HG02973 (cell line): ENCODE measurements at regions not wholly inside any gene's neighbourhood (a gene's known extent, or its start where the extent isn't known, plus 50 kb on each side); places are given as distances from the start of the nearest gene placed in this dataset.

ENCODE experiments used
- ATAC-seq: cut with Tn5 transposase; IDR thresholded peaks from one replicate; pipeline ENCODE4 v1.9.1; 2021; ENCODE audit warnings: moderate library complexity; ENCODE audit not compliant: unreplicated experiment

- no peak for ATAC-seq
Measured at GRCh38 chr1:113255720-113256347, 134.5 kb upstream of the MAGI3 start.

- no peak for ATAC-seq
Measured at GRCh38 chr1:113256348-113256729, 134.0 kb upstream of the MAGI3 start.

GRCh38 chr1:113259988-113260387 is 130.3 kb upstream of the MAGI3 start:
- no peak for ATAC-seq

DNA sequence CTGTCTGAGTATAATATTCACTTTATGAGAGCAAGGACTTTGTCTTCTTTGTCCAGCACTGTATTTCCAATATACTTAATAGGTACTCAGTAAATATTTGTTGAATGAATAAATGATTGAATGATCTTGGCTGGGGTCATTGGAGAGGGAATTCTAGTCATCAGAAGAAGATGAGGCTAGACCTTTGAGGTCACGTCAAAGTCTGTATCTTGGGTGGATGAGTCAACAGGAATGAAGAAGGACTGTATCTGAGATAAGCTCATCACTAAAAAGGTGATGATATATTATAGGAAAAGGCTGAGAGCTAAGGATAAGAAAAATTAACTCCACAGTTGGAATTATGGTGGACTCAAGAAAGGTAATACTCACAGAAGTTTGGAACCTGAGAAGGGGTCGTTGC is 125.1 kb upstream of the MAGI3 start:
- no peak for ATAC-seq

DNA sequence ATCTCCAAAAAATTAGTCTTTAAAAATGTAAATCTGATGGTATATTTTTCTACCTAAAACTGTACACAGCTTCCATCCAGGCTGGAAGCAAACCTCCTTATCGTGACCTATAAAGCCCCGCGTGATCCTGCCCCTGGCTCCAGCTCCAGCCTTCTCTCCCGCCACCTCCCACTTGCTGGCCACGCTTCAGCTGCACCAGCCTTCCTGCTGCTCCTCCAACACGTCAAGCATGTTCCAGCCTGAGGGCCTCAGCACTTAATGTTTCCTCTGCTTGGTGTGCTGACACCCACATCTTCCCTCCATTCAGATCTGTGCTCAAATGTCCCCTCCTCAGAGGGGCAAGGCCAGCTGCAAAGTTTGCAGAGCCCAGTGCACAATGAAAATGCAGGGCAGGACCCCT is 123.5 kb upstream of the MAGI3 start:
- no peak for ATAC-seq

GRCh38 chr1:113269168-113269963 is 120.9 kb upstream of the MAGI3 start:
- ATAC-seq: no peak

GRCh38 chr1:113271039-113271438 is 119.3 kb upstream of the MAGI3 start:
- no peak for ATAC-seq

DNA sequence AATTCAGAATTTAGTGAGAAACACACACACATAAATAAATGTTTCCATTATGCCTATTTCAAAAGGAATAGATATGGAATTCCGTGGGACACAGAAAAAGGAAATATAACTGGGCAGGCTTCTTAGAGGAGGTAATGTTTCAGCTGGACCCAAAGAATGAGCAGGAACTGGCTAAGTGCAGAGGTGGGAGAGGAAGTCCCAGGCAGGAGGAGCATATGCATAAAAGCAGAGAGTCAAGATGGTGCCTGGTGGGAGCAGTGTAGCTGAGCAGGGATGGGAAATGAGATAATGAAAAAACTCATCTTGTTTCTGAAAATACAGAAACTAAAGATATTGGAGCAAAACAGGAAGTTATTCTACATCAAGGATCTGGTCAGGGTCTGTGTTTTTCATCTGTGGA is 115.2 kb upstream of the MAGI3 start:
- no peak for ATAC-seq

- ATAC-seq: no peak
Measured at GRCh38 chr1:113275691-113276090, 114.6 kb upstream of the MAGI3 start.

GRCh38 chr1:113276507-113276906 is 113.8 kb upstream of the MAGI3 start:
- ATAC-seq: no peak

- ATAC-seq: no peak
Measured at GRCh38 chr1:113278371-113278770, 111.9 kb upstream of the MAGI3 start.

DNA sequence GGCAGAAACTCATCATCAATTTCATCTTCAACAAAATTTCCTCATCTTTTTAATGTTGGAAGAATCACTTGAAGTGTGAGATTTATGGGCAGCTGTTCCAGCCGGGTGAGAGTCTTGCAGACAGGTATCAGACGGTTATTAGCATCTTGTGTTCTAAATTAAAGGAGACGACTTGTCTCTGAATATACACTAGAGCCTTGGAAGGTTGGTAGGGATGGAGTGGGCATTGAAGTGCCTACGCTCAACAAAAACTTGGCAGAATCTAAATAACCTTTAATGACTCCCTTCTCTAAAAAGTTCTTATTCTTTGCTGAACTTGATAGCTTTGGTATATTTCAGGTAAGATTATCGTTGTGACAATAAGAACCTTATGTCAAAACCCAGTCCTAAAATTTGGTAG is 111.5 kb upstream of the MAGI3 start:
- ATAC-seq: no peak

GRCh38 chr1:113279776-113280391 is 110.4 kb upstream of the MAGI3 start:
- ATAC-seq: no peak

DNA sequence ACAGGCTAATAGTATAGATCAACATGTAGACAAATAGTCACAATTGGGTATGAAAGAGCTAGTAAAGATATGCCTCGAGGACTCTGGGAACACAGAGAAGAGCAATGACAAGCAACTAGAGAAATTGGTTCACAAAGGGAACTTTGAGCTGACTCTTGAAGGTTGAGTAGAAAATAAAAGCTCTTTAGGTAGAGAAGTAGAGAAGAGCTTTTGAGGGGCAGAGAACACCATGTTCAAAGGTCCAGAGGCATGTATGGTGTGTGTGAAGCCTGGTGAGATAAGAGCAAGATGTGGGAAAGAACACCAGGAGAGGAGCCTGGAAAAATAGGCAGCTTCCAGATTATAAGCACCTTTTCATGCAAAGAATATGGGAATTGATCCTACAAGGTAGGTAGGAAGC is 109.7 kb upstream of the MAGI3 start:
- no peak for ATAC-seq

DNA sequence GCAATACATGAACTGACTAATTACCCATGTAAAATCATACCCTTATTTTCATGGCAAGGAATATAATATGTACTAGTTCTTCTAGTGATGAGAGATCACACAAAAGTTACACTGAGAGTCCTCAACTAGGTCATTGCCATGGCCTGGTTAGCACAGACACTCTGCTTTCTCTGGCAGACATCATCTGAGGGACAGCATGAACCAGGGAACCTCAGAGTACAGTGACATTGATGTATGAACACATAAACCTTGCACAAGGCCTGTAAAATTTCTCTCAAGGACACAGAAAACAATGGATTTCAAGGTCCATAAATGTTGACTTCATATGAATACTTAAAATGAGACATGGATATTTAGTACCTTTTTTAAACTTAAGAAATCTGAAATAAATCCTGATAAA is 108.8 kb upstream of the MAGI3 start:
- no peak for ATAC-seq

GRCh38 chr1:113282008-113282892 is 108.1 kb upstream of the MAGI3 start:
- no peak for ATAC-seq

- ATAC-seq: no peak
Measured at GRCh38 chr1:113282893-113283285, 107.4 kb upstream of the MAGI3 start.

- no peak for ATAC-seq
Measured at GRCh38 chr1:113283914-113284313, 106.4 kb upstream of the MAGI3 start.

- no peak for ATAC-seq
Measured at GRCh38 chr1:113286156-113286555, 104.2 kb upstream of the MAGI3 start.

GRCh38 chr1:113291777-113292602 is 98.3 kb upstream of the MAGI3 start:
- ATAC-seq: no peak
